Stimulated activated CD8-positive, alpha-beta memory T cell treated with anti-CD3 and anti-CD28 coated beads, Interleukin-2, amount 100 ng/mL, for 48 hours (primary cell): ENCODE measurements at regions not wholly inside any gene's neighbourhood (a gene's known extent, or its start where the extent isn't known, plus 50 kb on each side); places are given as distances from the start of the nearest gene placed in this dataset.
"Not testable (repeated sequence)": the region's sequence is repeated elsewhere in the genome, so short reads cannot be mapped to it uniquely, and the experiment has no call there.

Source experiments
- DNase-seq, 2 donors: peaks; one replicate each; pipeline ENCODE4 v3.0.0-alpha.2; 2020; ENCODE audit warnings: low read depth in 2 of 2

DNA sequence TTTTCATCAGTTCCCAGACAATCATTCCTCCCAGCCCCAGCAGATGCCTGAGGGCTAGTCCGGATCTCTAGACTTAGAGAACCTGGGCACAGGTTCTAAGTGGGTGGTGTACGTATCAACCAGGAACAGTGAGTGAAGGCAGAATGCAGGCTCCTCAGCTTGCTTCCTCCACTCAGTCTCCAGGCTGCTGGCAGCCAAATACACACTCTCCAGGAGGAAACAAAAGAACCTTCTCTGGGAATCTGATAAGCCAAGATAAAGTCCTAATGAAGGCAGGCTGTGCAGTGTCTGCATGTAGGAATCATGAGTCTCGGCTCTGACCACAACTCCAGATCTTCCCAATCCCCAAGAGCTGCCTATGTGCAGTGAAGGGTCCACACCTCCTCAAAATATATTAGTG, 245.7 kb downstream of the SP3 start:
- no peak for DNase-seq

DNA sequence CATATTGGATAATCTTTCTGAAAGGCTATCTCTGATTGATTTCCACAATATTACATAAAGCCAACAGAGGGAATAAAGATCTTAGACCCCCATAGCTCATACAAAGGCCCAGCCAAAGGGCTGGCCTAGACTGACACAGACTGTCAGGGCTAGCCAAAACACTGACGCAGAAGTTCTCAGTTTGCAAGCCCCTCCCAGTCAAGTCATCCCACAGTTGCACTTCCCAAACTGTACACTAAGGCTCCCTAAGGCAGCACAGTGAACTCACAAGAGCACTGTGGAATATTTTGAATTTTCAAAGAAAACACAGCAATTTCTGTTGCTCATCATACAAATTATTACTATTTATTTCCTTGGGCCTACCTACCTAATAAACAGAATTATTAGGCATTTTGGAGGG, 244.9 kb downstream of the SP3 start:
- DNase-seq = no peak

DNA sequence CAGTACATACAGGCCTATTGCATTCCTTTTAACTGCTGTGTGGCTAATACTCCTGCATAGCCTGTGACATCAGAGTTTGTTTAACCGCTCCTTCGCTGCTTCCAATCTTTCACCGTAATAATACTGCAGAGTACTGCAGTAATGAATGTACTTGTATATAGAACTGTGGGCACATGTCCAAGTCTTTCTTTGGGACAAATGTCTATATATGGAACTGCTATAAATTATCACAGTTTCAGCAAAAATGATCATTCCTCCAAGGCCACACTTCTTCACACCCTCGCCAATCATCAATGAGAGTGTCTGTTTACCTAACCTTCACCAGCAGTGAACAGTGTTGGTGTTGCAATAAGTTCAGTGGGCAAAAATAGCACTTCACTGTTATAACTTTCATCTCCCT, 230.4 kb downstream of the SP3 start:
- no peak for DNase-seq

DNA sequence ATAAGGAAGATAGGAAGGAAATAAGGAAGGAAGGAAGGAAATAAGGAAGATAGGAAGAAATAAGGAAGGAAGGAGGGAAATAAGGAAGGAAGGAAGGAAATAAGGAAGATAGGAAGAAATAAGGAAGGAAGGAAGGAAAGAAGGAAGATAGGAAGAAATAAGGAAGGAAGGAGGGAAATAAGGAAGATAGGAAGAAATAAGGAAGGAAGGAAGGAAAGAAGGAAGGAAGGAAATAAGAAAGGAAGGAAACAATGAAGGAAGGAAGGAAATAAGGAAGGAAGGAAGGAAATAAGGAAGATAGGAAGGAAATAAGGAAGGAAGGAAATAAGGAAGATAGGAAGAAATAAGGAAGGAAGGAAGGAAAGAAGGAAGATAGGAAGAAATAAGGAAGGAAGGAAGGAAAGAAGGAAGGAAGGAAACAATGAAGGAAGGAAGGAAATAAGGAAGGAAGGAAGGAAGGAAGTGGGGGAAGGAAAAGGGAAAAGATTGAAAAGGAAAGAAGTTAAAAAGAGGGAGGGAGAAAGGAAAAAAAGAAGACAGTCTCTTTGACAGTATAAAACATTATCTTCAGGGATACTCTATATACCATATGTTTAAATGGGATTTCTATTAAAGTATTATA, 227.1 kb downstream of the SP3 start:
- not testable (repeated sequence) for DNase-seq

DNA sequence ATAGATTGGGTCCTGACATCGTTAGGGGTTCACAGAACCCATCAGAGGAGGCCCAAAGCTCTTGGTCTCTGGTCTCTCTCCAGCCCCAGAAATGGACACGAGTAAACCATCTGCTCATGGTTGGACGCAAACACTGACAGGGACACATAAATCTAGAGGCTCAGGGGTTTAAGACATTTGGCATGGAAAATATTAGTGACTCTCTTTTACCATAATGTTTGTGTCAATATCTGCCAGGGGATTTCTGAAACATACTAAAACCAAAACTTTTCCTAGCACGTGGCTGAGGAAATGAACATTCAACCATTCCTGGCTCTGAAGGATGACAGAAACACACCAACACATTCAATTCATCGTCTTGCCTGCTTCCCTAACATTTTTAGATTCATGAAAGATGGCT, 226.2 kb downstream of the SP3 start:
- DNase-seq = no peak

DNA sequence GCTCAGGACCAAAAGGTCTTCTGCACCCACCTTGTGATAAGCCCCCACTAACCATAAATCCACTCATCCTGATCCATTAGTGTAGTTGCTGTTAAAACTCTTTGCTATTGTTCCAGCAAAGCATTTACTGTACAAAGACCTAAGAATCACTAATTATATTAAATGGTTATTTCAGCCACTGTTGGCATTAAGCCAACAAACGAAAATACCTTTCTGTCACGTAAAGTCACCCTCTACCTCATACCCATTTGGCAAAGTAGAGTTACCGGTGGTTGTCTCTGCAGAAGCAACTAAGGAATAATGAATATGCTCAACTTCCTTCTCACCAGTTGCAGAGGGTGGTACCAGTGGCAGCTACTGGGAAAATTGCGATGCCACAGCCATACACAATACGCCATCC, 224.5 kb downstream of the SP3 start:
- no peak for DNase-seq

DNA sequence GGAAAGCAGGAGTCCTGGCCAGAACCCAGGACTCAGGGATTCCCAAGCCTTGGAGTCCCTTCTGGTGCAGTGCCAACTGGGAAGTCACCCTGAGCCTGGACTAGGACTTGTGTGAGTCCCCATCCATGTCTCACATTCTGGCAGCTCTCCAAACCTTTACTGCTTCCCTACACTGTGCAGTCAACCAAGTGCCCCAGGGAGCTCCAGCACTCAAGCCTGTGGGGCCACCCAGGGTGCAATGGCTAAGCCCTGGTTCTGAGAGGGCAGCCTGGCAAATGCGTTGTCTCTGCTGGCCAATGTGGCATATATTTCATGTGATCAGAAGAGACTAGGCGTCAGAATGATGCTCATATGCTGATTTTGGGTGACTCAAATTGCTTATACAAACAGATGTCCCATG, 223.4 kb downstream of the SP3 start:
- no peak for DNase-seq

DNA sequence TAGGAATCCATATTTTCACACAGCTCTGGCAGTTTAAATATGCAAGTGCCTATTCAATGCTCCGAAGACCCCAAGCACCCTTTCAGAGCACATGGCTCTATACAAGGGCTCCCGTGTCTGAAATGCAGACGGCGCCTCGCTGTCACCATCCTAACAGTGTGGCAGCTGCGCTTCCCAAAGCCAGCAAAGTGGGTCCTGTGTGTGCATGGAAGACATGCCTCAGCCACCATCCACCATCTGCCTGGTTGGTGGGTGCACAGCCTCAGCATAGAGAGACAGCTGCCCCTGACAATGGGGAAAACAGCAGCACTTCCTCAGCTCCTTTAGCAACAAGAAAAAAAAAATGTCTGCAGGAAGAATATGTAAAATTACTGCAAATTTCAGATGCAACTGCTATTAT, 218.1 kb downstream of the SP3 start:
- DNase-seq = no peak

DNA sequence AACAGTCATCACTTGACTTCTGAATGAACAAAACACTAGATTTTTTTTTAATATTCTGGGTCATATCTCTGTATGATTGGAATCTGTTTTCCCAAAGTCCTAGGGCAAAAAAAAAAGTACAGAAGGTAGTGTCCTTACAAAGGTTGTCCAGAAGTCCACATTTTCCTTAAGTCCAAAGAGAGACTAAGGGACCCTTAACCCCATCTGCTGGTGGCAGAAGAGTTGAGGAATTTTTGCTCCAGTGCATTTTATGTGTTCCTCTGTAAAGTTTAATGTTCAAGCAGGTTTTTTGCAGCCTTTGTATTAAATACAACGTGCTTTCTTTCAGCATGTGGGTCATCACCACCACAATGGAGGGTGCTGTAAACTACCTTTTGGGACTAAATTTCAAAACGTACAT, 215.9 kb downstream of the SP3 start:
- no peak for DNase-seq

DNA sequence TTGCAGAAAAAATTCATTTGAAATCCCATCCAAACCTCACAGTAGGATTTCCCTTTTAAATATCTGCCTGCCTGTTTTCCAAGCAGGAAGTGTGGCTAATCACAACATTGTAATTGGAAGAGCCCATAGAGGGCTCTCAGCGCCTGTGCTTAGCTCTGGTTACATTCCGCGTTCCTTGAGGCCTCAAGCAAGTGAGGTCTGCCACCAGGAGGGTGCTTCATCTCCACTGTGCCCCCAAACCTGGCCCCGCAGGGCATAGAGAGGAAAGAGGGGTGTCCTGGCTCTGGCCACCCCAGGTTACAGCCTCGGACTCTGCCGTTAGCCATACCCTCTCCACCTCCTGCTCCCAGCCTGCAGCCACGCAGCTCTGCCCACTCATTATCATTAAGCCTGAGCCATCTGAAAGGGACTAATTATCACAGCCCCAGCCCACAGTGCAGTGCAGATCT, 214.8 kb downstream of the SP3 start:
- DNase-seq = no peak

DNA sequence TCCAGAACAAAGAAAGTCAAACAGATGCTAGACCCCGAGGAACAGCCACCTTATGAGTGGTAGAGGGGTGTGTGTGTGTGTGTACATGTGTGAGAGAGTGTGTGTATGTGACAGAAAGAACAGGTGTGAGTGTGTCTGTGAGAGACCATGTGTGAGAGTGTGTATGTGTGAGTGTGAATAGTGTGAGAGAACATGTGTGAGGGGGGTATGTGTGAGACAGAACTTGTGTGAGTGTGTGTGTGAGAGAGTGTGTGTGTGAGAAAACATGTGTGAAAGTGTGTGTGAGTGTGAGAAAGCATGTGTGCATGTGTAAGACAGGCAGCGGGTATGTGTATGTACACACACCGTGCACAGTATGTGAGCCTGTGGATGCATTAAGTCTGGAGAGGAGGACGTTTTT, 214.3 kb downstream of the SP3 start:
- no peak for DNase-seq

DNA sequence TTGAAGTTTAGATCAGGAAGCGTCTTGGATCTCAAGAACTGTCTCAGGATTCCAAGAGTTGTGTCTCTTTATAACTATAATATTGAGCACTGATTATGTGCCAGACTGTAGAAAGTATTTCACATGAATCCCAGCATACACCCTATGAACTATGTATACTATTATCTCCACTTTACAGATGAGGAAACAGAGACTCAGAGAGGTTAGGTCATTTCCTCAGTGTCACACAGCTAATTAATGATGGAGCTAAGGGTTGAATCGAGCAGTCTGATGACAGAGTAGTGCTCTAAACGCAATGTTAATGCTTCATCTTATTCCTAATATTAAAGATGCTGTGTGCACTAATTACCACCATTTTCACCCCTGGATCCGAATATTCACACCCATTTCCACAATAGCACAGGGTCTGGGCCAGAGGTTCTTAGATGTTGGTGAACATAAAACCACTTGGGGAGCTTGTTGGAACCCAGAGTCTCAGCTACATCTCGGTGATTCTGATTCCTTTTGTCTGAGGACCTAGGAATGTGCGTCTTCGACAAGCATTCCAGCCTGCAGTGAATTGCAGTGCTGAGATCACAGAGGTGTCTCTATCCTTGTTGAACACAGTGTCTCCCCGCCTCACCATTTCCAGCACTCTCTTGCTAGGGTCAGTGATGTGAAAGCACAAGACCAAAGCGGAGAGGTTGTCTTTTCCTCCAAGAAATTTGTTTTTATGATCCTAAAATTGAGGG, 213.8 kb downstream of the SP3 start:
- DNase-seq = no peak

DNA sequence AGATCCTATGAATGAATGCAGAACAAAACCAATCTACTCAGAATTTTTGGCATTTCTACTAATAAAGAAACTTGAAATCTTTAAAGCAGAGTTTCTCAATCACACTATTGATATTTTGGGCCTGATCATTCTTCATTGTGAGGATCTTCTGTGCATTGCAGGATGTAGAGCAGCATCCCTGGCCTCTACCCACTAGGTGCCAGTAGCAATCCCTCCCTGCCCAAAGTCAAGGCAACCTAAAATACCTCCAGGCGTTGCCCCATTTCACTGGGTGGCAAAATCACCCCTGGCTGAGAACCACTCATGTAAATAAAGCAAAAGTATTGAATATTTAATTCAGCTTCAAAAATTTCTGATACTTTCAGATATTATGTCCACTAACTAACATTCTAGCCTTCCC, 213.0 kb downstream of the SP3 start:
- DNase-seq = no peak

DNA sequence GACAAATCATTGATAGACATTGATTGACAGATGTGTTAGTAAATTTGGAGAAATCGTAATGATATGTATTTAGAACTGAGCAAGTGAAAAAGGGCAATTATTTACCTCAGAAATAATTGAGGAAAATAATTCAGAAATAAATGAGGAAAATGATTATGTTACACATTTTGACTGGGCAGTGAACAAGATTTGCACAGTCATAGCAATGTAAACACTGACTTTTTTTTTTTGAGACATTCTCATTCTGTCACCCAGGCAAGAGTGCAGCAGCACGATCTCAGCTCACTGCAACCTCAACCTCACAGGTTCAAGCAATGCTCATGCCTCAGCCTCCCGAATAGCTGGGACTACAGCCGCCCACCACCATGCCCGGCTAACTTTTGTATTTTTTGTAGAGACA, 211.7 kb downstream of the SP3 start:
- DNase-seq = no peak

DNA sequence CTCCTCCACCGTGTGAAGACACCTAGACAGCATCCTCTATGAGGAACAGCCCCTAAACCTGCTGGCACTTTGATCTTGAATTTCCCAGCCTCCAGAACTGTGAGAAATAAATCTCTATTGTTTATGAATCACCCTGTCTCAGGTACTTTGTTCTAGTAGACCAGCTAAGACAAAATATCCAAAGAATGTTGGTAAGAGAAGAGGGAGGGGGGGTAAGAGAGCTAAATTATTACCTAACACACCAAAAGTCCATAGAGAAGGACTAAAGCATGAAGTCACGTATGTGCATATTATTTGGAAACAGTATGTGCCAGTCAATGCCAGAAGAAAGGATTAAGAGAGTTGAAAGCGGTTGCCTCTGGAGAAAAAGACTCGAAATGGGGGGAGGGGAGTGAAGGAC, 211.0 kb downstream of the SP3 start:
- no peak for DNase-seq

DNA sequence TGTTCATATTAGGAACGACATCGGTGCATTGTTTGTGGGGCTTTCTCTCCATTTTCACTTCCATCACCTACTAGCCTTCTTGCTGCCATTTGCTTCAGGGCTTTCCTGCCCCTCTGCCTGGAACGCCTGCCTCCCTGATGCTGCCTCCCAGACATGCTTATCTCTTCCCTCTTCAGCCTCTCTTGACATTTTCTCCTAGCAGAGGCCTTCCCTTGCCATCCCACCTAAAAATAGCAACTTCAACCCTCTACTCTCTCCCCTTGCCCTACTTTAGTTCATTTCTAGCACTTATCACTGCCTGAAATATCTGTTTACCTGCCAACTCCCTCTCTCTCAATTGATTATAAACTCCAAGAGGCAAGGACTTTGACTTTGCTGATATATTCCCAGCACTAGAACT, 210.3 kb downstream of the SP3 start:
- no peak for DNase-seq

DNA sequence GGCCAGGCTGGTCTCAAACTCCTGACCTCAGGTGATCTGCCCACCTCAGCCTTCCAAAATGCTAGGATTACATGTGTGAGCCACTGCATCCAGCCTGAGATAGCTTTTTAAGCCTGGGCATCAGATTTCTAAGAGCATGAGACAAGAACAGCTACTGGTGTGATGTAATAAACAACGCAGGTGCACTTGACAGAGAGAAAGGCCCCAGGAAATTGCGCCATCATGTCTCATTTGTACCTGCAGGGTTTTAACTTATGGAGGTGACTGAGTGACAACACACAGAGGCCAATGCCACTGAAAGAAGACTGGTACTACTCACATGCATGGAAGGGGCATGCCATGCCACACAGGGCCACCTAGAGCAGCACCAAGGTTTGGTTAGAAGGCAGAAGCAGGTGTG, 209.4 kb downstream of the SP3 start:
- no peak for DNase-seq

DNA sequence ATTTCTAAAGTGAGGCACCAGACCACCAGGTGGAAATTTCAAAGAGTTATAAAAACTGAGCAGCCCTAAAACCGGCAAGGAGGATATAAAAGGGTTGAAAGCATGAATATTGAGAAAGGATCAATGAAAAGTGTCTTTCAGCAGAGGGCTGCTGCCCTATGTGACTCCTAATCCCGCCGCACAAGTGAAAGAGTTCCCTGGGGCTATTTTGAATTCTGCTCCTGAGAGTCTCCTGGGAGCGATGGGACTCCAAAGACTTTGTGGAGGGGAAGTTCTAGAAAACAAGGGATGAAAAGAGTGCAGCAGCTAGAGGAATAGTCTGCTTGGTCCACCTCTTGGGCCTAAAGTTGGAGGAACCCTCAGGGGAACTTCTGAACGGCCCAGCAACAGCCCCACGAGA, 205.2 kb downstream of the SP3 start:
- DNase-seq = no peak

DNA sequence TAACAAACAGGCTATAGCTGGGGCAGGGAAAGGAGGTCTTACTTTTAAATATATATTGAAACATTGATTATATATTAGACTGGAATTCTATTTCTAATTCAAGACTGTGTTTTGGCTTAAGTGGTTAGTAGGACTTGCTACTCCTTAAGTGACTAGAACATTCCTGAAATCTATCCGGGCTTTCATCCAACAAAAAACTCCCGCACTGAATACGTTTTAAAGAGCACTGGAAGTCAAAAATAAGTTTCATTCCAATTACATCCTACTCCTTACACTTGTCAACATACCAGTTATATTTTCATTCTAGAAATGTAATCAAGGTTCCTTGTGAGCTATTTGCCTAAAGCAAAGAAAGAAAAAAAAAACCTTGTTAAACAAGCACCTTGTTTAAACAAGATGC, 204.6 kb downstream of the SP3 start:
- no peak for DNase-seq

DNA sequence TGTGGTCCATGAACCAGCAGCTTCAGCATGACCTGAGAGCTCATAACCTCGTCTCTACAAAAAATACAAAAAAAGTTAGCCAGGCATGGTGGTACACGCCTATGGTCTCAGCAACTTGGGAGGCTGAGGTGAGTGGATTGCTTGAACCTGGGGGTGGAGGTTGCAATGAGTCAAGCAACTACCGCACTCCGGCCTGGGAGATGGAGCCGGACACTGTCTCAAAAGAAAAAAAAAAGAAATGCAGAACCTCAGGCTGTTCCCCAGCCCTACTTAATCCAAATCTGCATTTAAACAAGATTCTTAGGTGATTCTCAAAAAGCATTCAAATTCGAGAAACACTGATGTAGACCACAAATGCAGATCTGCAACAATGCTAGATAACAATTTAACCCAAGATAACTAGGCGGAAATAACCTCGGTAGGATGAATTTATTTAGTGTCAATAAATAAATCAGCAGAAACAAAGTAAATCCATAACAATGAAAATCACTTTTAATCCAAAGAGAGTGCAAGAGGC, 203.5 kb downstream of the SP3 start:
- no peak for DNase-seq

DNA sequence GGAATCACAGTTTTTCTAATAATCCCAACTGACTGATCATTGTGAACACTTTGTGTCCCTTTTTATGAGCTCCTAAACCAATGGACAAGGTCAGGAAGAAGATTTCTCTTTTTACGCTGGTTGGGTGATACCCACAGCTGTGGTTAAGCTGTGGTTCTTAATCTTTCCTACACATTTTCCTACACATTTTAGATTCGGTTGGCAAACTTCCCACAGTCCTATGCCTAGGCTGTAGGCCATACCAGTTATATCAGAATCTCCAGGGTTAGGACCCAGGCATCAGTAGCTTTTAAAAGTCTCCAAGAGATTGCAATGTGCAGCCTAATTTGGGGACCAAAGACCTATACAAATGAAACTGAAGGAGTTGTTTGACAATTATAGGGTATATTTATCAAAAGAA, 203.0 kb downstream of the SP3 start:
- no peak for DNase-seq

DNA sequence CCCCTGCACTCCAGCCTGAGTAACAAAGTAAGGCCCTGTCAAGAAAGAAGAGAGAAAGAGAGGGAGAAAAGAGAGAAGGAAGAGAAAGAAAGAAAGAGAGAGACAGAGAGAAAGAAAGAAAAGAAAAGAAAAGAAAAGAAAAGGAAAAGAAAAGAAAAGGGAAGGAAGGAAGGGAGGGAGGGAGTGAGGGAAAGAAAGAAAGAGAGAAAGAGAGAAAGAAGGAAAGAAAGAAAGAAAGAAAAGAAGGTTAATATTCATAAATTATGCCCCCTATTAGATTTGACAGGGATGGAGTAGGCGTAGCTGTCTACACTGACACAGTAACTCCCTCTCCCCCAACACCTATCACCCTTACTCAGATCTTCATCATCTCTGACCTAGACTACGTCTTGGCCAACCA, 202.3 kb downstream of the SP3 start:
- DNase-seq = no peak

DNA sequence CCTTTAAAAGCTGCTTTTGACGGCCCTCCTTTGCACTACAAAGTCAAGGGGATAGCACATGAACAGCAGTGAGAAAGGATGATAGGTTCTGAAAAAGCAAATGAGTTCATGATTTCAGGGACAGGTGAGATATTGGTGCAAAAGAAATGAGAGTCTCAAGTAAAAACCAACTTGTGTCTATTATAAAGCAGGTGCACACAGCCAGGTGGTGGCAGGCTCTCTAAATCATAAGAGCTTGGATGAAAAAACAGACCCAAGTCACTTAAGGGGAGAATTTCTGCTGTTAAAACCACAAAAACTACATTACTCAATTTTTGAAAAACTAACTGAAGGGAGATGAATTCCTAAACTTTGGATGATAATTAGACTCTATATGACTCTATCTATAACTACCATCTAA, 201.5 kb downstream of the SP3 start:
- DNase-seq = no peak

DNA sequence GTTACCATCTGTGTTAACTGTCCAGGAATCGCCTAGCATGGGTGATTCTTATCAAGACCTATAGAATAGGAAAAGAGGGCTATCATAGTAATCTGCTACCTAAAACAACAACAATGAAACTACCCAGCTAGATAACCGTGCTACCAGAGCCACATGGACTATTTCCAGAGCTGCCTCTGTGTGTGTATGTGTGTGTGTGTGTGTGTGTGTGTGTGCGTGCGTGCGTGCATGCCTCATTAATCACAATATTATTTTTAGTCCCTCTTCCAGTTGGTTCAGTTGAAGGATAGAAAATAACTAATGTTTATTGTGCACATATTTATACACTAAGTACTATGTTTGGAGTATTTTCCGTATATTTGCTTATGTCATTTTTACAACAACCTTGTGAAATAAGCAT, 201.1 kb downstream of the SP3 start:
- DNase-seq = no peak
